ENCODE measurements at regions not wholly inside any gene's neighbourhood (a gene's known extent, or its start where the extent isn't known, plus 50 kb on each side); places are given as distances from the start of the nearest gene placed in this dataset.
A peak's percentile ranks its signal among the peaks of the same experiment; 100 is the strongest.

GRCh38 chr21:28518630-28519029 is 474.0 kb downstream of the LTN1 start:
- no peak overlapping the region for H3K4me3 ChIP-seq
- WGBS, 2 donors, result 61 to 69% methylated on average over 3 of the region's 3 CpGs
- no peaks in the 10 kb centered on the region for H3K27me3 ChIP-seq
- no peaks in the 10 kb centered on the region for H3K4me1 ChIP-seq
- ATAC-seq (no peak), DNase-seq (no peak)
- H3K27ac ChIP-seq, result no peak overlapping the region
- intact Hi-C loops (cut with DNase I), result loop anchor here (10.0 kb wide), 1 partner anchor 226 kb away; no protein-coding TSS in a partner anchor
- no peak for TF ChIP-seq CTCF (IDR thresholded peaks at IDR 0.05)
- TF ChIP-seq POLR2A (IDR thresholded peaks at IDR 0.05), result no peak
- H3K36me3 ChIP-seq (replicated peaks in 1 of 2; ENCODE audit: insufficient read depth in 1 of 2, low read depth in 2 of 2), result no peaks in the 10 kb centered on the region
- no peaks in the 10 kb centered on the region for H3K9me3 ChIP-seq

GRCh38 chr21:28516991-28517592 is 475.6 kb downstream of the LTN1 start:
- Histone ChIP-seq H3K4me1 (no peaks in the 10 kb centered on the region), H3K36me3 (replicated peaks in 1 of 2; ENCODE audit: insufficient read depth in 1 of 2, low read depth in 2 of 2) (no peaks in the 10 kb centered on the region), H3K27me3 (no peaks in the 10 kb centered on the region), H3K9me3 (no peaks in the 10 kb centered on the region), H3K27ac (no peak overlapping the region), H3K4me3 (no peak overlapping the region)
- WGBS, 2 donors, result 33 to 34% methylated on average over 6 of the region's 6 CpGs
- ATAC-seq, result peak; percentile 98
- intact Hi-C loops (cut with DNase I), result loop anchor here (10.0 kb wide), 1 partner anchor 228 kb away; no protein-coding TSS in a partner anchor
- DNase-seq, result peak; percentile 77 to 83 (median 81)
- no peak for TF ChIP-seq POLR2A (IDR thresholded peaks at IDR 0.05)
- TF ChIP-seq CTCF (IDR thresholded peaks at IDR 0.05), result peak; percentile 52 to 70 (median 66)

GRCh38 chr21:28516021-28516420 is 476.7 kb downstream of the LTN1 start:
- DNase-seq, result no peak
- intact Hi-C loops (cut with DNase I), result loop anchor here (10.0 kb wide), 1 partner anchor 229 kb away; no protein-coding TSS in a partner anchor
- TF ChIP-seq POLR2A (IDR thresholded peaks at IDR 0.05), result no peak
- TF ChIP-seq CTCF (IDR thresholded peaks at IDR 0.05), result no peak
- no peak overlapping the region for H3K27ac ChIP-seq
- H3K4me1 ChIP-seq, result no peaks in the 10 kb centered on the region
- no peaks in the 10 kb centered on the region for H3K27me3 ChIP-seq
- ATAC-seq, result no peak
- 45 to 53% methylated on average over 1 of the region's 1 CpG for WGBS, 2 donors
- no peaks in the 10 kb centered on the region for H3K9me3 ChIP-seq
- no peaks in the 10 kb centered on the region for H3K36me3 ChIP-seq (replicated peaks in 1 of 2; ENCODE audit: insufficient read depth in 1 of 2, low read depth in 2 of 2)
- no peak overlapping the region for H3K4me3 ChIP-seq

GRCh38 chr21:28513428-28513827 is 479.2 kb downstream of the LTN1 start:
- intact Hi-C loops (cut with DNase I), result loop anchor here (10.0 kb wide), 1 partner anchor 231 kb away; no protein-coding TSS in a partner anchor
- no peak for ATAC-seq
- TF ChIP-seq POLR2A (IDR thresholded peaks at IDR 0.05), result no peak
- no peak for TF ChIP-seq CTCF (IDR thresholded peaks at IDR 0.05)

GRCh38 chr21:28509031-28509430 is 483.6 kb downstream of the LTN1 start:
- intact Hi-C loops (cut with DNase I), result no loop called here
- TF ChIP-seq CTCF (IDR thresholded peaks at IDR 0.05), result no peak
- no peak for TF ChIP-seq POLR2A (IDR thresholded peaks at IDR 0.05)
- DNase-seq (no peak), ATAC-seq (no peak)
- Histone ChIP-seq H3K36me3 (replicated peaks in 1 of 2; ENCODE audit: insufficient read depth in 1 of 2, low read depth in 2 of 2) (no peaks in the 10 kb centered on the region), H3K27ac (no peak overlapping the region), H3K4me3 (no peak overlapping the region), H3K4me1 (no peaks in the 10 kb centered on the region), H3K27me3 (no peaks in the 10 kb centered on the region), H3K9me3 (peaks cover 0 to 7% (median 0%) of the 10 kb centered on the region in 3 donors)
- 49 to 60% methylated on average over 3 of the region's 3 CpGs for WGBS, 2 donors

More at GRCh38 chr21:28513428-28513827, 479.2 kb downstream of the LTN1 start:
- no peak overlapping the region for H3K4me3 ChIP-seq
- H3K27ac ChIP-seq, result no peak overlapping the region
- 30 to 41% methylated on average over 1 of the region's 1 CpG for WGBS, 2 donors
- DNase-seq, result no peak
- H3K9me3 ChIP-seq, result no peaks in the 10 kb centered on the region
- no peaks in the 10 kb centered on the region for H3K27me3 ChIP-seq
- H3K36me3 ChIP-seq (replicated peaks in 1 of 2; ENCODE audit: insufficient read depth in 1 of 2, low read depth in 2 of 2), result no peaks in the 10 kb centered on the region
- H3K4me1 ChIP-seq, result no peaks in the 10 kb centered on the region
